HUES48 (cell line): ENCODE measurements at regions not wholly inside any gene's neighbourhood (a gene's known extent, or its start where the extent isn't known, plus 50 kb on each side); places are given as distances from the start of the nearest gene placed in this dataset.

Source experiments
- H3K27ac ChIP-seq: one replicate; pipeline ENCODE4 v1.7.0; 2013; ENCODE audit warnings: low read depth, low read length, inconsistent platforms
- H3K27me3 ChIP-seq: 2 replicates; pipeline ENCODE4 v1.6.1; 2013; ENCODE audit warnings: mild to moderate bottlenecking, low read length; ENCODE audit not compliant: control insufficient read depth, insufficient read depth
- H3K36me3 ChIP-seq: 2 replicates; pipeline ENCODE4 v1.6.1; 2013; ENCODE audit warnings: low read length; ENCODE audit not compliant: control insufficient read depth, insufficient read depth
- H3K4me1 ChIP-seq: 2 replicates; pipeline ENCODE4 v1.6.1; 2013; ENCODE audit warnings: mild to moderate bottlenecking, low read length; ENCODE audit not compliant: control insufficient read depth, insufficient read depth
- H3K4me3 ChIP-seq: 2 replicates; pipeline ENCODE4 v1.5.1; 2013; ENCODE audit warnings: mild to moderate bottlenecking, low read depth, low read length
- H3K9ac ChIP-seq: 2 replicates; pipeline ENCODE4 v1.6.1; 2013; ENCODE audit warnings: mild to moderate bottlenecking, low read depth, low read length, moderate library complexity
- H3K9me3 ChIP-seq: 2 replicates; pipeline ENCODE4 v1.6.1; 2013; ENCODE audit warnings: low read length; ENCODE audit not compliant: control insufficient read depth, insufficient read depth

DNA sequence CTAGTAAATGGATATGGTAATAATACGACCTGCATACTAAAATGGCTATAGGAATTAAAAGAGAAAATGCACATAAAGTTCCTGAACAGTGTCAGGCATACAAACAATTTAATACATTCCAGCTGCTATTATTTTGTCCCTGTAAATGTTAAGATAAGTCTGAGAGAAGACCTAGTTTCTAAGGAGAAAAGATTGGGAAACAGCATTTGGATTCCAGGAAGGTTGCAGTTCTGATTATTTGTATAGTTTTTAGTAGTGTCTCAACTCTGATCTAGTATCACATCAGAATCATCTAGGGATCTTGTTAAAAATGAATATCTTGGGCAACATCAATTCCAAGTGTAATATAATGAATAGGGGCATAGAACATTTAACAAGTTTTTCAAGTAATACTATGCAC, 905.7 kb downstream of the NSUN3 start:
- Histone ChIP-seq H3K4me3 (no peak overlapping the region), H3K27me3 (no peaks in the 10 kb centered on the region), H3K27ac (no peak overlapping the region), H3K9ac (no peak overlapping the region), H3K36me3 (no peaks in the 10 kb centered on the region), H3K4me1 (no peaks in the 10 kb centered on the region), H3K9me3 (no peaks in the 10 kb centered on the region)

DNA sequence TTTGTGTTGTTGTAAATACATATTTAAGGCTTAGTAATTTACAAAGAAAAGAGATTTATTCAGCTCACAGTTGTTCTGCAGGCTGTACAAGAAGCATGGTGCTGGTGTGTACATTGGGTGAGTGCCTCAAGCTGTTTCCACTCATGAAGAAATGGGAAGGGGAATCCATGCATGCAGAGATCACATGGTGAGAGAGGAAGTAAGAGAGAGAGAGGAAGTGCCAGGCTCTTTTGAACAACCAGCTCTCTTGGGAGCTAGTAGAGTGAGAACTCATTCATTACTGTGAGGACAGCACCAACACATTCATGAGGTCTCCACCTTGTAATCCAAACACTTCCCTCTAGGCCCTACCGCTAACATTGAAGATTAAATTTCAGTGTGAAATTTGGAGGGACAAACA, 909.2 kb downstream of the NSUN3 start:
- Histone ChIP-seq H3K27me3 (no peaks in the 10 kb centered on the region), H3K36me3 (no peaks in the 10 kb centered on the region), H3K9ac (no peak overlapping the region), H3K4me3 (no peak overlapping the region), H3K27ac (no peak overlapping the region), H3K9me3 (no peaks in the 10 kb centered on the region), H3K4me1 (no peaks in the 10 kb centered on the region)

DNA sequence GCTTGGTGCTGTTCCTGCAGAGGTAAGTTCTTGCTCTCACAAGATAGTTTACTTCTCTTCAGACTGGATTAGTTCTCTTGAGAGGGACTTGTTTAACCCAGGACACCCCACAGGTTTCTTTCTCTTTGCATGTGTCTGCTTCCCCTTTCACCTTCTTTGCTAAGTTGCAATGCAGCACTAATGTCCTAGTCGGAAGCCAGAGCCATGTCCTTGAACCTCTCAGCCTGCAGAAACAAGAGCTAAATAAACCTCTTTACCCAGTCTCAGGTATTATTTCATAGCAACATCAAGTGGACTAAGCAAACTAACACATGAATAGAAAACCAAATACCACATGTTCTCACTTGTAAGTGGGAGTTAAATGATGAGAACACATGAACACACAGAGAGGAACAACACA, 915.2 kb downstream of the NSUN3 start:
- no peaks in the 10 kb centered on the region for H3K9me3 ChIP-seq
- H3K4me3 ChIP-seq, result no peak overlapping the region
- no peak overlapping the region for H3K9ac ChIP-seq
- no peaks in the 10 kb centered on the region for H3K36me3 ChIP-seq
- H3K27me3 ChIP-seq, result no peaks in the 10 kb centered on the region
- H3K27ac ChIP-seq, result no peak overlapping the region
- H3K4me1 ChIP-seq, result no peaks in the 10 kb centered on the region

DNA sequence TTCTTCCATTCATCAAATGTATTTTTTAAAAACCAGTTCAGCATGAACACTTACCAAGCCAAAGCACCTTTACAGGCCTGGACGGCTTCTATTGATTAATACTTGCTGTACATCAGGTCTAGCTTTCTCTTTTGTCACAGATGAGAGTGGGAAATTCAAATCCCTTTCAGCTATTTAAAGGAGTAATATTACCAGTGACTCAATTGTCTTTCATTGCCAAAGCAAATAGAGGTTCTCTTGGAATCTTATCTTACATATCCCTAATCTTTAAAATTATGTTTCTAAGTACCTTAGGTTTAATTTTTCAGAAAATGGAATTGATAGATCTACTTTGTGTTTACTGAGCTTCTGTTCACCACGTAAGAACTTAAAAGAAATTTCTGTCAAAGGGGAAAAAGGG, 922.9 kb downstream of the NSUN3 start:
- Histone ChIP-seq H3K27ac (no peak overlapping the region), H3K9me3 (no peaks in the 10 kb centered on the region), H3K27me3 (no peaks in the 10 kb centered on the region)

DNA sequence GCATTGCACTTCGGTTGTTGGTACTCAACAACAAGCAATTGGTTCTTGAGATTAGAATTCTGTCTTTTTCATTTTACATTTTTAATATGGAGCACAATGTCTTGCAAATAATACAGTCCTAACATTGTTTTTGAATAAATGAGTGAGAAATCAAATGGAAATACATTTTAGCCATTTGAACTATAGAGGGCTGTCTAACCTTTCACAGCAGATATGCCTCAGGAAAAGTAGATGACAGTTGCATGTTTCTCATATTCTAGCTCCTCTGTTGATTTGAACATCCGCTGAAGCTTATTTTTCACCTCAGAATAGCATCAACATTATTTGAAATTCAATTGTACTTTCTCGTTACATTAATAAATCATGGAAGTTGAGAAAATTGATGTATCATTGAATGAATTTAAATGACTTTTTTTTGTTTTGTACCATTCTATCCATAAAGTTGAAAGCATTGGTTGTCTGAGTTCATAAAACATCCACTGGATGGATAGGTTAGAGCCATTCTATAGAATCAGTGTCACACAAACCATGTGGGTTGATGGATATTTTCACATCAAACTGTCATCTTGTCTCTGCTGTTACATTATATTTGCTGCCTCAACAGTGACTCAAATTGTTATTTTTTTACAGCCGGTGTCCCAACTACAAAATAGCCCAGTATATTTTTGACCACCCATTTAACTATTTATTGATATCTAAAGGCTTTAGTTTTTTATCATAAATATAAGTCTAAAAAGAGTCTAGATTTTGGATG, 928.3 kb downstream of the NSUN3 start:
- H3K27ac ChIP-seq, result no peak overlapping the region
- no peaks in the 10 kb centered on the region for H3K27me3 ChIP-seq
- no peaks in the 10 kb centered on the region for H3K36me3 ChIP-seq
- H3K9me3 ChIP-seq, result no peaks in the 10 kb centered on the region
- no peak overlapping the region for H3K4me3 ChIP-seq
- no peak overlapping the region for H3K9ac ChIP-seq
- H3K4me1 ChIP-seq, result no peaks in the 10 kb centered on the region

More for the DNA sequence above, 922.9 kb downstream of the NSUN3 start:
- no peaks in the 10 kb centered on the region for H3K4me1 ChIP-seq
- no peak overlapping the region for H3K9ac ChIP-seq
- H3K4me3 ChIP-seq, result no peak overlapping the region
- H3K36me3 ChIP-seq, result no peaks in the 10 kb centered on the region

DNA sequence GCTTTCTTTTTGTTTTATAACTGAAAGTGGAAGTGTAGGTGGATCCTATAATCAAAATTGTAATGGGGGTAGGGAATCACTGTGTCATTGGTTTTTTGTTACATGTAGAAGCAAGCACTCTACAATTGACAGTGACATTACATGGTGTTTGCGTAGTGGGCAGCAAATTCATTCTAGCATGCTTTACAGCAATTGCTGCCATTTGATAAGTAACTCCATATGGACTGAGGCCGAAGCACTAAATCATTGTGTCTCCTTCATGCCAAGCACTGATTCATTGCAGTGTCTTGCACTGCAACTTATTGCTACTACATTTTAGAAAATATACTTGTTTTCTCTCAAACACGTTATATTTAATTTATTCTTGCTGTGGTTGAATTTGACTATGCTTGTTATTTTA, 933.9 kb downstream of the NSUN3 start:
- no peaks in the 10 kb centered on the region for H3K36me3 ChIP-seq
- H3K27ac ChIP-seq, result no peak overlapping the region
- H3K4me3 ChIP-seq, result no peak overlapping the region
- no peaks in the 10 kb centered on the region for H3K4me1 ChIP-seq
- no peaks in the 10 kb centered on the region for H3K27me3 ChIP-seq
- H3K9me3 ChIP-seq, result no peaks in the 10 kb centered on the region
- no peak overlapping the region for H3K9ac ChIP-seq

GRCh38 chr3:95002438-95003046, 939.7 kb downstream of the NSUN3 start:
- peaks cover 7% of the 10 kb centered on the region; the same call in 1 of the 2 replicates for H3K4me1 ChIP-seq
- no peaks in the 10 kb centered on the region for H3K36me3 ChIP-seq
- H3K9me3 ChIP-seq, result no peaks in the 10 kb centered on the region; the same call in 1 of the 2 replicates
- no peaks in the 10 kb centered on the region for H3K27me3 ChIP-seq
- H3K9ac ChIP-seq, result no peak overlapping the region
- no peak overlapping the region for H3K27ac ChIP-seq
- no peak overlapping the region for H3K4me3 ChIP-seq

DNA sequence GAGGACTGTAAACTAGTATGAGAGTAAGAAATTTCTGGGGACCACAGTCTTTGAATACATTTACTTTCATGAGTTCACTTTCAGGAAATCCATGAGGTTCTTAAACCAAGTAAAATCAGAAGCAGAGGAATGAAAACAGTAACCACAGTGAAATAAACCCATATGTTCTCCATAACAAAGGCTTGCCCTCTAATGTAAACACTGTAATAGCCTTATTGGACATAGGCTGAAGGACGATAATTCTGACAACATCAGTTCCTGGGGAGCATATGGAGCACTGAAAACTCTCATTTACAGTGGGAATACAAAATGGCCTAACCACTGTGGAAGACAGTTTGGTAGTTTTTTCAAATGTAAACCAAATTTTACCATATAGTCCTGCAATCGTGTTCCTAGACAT, 965.8 kb downstream of the NSUN3 start:
- Histone ChIP-seq H3K4me1 (0 out of 2 replicates have a peak, but pooled peaks cover 5% of the 10 kb centered on the region), H3K27ac (no peak overlapping the region), H3K27me3 (no peaks in the 10 kb centered on the region), H3K36me3 (no peaks in the 10 kb centered on the region), H3K9me3 (no peaks in the 10 kb centered on the region), H3K4me3 (no peak overlapping the region), H3K9ac (no peak overlapping the region)

DNA sequence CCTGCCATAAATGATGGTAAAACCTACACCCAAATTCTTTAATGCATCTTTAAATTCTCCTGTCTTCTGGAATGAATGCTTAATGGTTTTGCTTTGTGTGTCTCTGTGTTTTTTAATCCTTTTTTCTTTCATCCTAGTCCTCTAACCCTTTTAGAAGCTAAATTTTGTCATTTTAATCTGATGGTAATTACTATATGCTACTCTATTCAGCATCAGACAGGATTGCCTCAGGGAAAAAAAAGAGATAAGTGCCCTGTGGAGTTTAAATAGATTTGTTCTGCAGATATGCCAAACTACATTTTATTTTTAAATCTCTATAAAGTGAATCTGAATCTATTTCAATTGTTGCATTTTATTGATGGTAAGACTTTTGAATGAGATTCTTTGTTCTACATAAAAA, 966.8 kb downstream of the NSUN3 start:
- H3K9me3 ChIP-seq, result no peaks in the 10 kb centered on the region
- H3K4me1 ChIP-seq, result 0 out of 2 replicates have a peak, but pooled peaks cover 5% of the 10 kb centered on the region
- H3K9ac ChIP-seq, result no peak overlapping the region
- no peak overlapping the region for H3K27ac ChIP-seq
- H3K36me3 ChIP-seq, result no peaks in the 10 kb centered on the region
- no peak overlapping the region for H3K4me3 ChIP-seq
- no peaks in the 10 kb centered on the region for H3K27me3 ChIP-seq

DNA sequence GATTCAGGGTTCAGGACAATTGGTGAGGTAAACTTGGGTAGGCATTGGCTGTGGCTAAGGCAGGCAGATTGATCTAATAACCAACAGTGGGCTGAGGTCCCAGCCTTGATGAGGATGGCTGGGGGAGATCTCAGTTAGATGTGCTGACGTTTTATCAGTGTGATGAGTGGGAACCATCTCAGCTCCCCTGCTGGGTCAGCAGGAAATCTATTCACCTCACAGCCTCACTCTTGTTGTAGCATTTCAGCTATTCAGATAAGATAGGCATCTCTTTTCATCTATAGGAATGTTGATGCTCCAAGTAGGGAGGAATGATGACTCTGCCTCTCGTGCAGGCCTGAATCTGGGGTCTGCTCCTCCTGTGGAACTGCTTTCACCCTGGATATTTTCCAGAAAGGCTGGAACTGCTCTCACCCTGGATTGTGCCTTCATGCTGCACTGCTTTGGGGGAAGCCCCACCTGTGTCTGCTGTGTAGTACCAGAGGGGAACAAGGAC, 973.7 kb downstream of the NSUN3 start:
- peaks cover 7% of the 10 kb centered on the region for H3K4me1 ChIP-seq
- no peaks in the 10 kb centered on the region for H3K27me3 ChIP-seq
- peak overlapping the region; percentile 59 for H3K27ac ChIP-seq
- no peak overlapping the region for H3K9ac ChIP-seq
- H3K36me3 ChIP-seq, result no peaks in the 10 kb centered on the region
- no peaks in the 10 kb centered on the region for H3K9me3 ChIP-seq
- H3K4me3 ChIP-seq, result no peak overlapping the region

GRCh38 chr3:95037097-95037496, 974.2 kb downstream of the NSUN3 start:
- Histone ChIP-seq H3K9me3 (no peaks in the 10 kb centered on the region), H3K27ac (peak overlapping the region; percentile 59), H3K4me3 (no peak overlapping the region), H3K9ac (no peak overlapping the region), H3K27me3 (no peaks in the 10 kb centered on the region), H3K4me1 (peaks cover 7% of the 10 kb centered on the region), H3K36me3 (no peaks in the 10 kb centered on the region)
